DND-41 (cell line): ENCODE measurements at regions not wholly inside any gene's neighbourhood (a gene's known extent, or its start where the extent isn't known, plus 50 kb on each side); places are given as distances from the start of the nearest gene placed in this dataset.

Experiments used
- CTCF ChIP-seq: IDR thresholded peaks from 2 replicates; pipeline ENCODE4 v1.5.1; 2012; ENCODE audit warnings: borderline replicate concordance, low read length, moderate library complexity, mild to moderate bottlenecking; ENCODE audit not compliant: poor library complexity, severe bottlenecking; ENCODE audit errors: extremely low read depth
- EZH2 ChIP-seq: IDR thresholded peaks from 3 replicates; pipeline ENCODE4 v1.6.1; 2012; ENCODE audit warnings: borderline replicate concordance, low read depth, mild to moderate bottlenecking, moderate library complexity, low read length, inconsistent platforms; ENCODE audit not compliant: severe bottlenecking

- TF ChIP-seq CTCF (no peak), EZH2 (no peak)
Observed at GRCh38 chr3:72149645-72150300, 364.8 kb upstream of the PROK2 start.
